ENCODE measurements at regions not wholly inside any gene's neighbourhood (a gene's known extent, or its start where the extent isn't known, plus 50 kb on each side); places are given as distances from the start of the nearest gene placed in this dataset.
"Not testable (repeated sequence)": the region's sequence is repeated elsewhere in the genome, so short reads cannot be mapped to it uniquely, and the experiment has no call there.

DNA sequence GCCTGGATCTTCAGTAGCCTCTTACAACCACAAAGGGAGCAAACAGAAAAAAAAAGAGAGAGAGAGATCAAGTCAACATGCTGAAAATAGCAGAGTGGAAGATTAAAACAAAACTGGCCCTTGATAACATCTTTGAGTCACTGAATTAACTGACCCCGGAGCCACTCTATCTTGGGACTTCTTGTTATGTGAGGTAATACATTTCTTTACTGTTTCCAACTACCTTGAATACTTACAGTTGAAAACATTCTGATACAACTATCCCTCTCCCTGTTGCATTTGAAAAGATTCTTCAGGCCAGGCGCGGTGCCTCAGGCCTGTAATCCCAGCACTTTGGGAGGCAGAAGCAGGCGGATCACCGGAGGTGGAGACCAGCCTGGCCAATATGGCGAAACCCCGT lies 208.1 kb downstream of the MEMO1 start:
- Histone ChIP-seq H3K4me1 (no peaks in the 10 kb centered on the region), H3K9me3 (no peaks in the 10 kb centered on the region), H3K36me3 (no peaks in the 10 kb centered on the region), H3K27ac (no peak overlapping the region), H3K27me3 (no peaks in the 10 kb centered on the region), H3K4me3 (no peak overlapping the region)
- intact Hi-C loops (cut with DNase I) = no loop called here
- no peak for DNase-seq (ENCODE audit: extremely low spot score in 2 of 2)
- TF ChIP-seq POLR2A (IDR thresholded peaks at IDR 0.05) (no peak), POLR2AphosphoS5 (IDR thresholded peaks at IDR 0.05; ENCODE audit: insufficient read depth in 1 of 2, low read depth in 1 of 2) (no peak)
- TF ChIP-seq, protein P1, sequence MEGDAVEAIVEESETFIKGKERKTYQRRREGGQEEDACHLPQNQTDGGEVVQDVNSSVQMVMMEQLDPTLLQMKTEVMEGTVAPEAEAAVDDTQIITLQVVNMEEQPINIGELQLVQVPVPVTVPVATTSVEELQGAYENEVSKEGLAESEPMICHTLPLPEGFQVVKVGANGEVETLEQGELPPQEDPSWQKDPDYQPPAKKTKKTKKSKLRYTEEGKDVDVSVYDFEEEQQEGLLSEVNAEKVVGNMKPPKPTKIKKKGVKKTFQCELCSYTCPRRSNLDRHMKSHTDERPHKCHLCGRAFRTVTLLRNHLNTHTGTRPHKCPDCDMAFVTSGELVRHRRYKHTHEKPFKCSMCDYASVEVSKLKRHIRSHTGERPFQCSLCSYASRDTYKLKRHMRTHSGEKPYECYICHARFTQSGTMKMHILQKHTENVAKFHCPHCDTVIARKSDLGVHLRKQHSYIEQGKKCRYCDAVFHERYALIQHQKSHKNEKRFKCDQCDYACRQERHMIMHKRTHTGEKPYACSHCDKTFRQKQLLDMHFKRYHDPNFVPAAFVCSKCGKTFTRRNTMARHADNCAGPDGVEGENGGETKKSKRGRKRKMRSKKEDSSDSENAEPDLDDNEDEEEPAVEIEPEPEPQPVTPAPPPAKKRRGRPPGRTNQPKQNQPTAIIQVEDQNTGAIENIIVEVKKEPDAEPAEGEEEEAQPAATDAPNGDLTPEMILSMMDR (IDR thresholded peaks at IDR 0.05) = no peak

DNA sequence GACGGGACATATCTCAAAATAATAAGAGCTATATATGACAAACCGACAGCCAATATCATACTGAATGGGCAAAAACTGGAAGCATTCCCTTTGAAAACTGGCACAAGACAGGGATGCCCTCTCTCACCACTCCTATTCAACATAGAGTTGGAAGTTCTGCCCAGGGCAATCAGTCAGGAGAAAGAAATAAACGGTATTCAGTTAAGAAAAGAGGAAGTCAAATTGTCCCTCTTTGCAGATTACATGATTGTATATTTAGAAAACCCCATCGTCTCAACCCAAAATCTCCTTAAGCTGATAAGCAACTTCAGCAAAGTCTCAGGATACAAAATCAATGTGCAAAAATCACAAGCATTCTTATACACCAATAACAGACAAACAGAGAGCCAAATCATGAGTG lies 211.5 kb downstream of the MEMO1 start:
- DNase-seq (ENCODE audit: extremely low spot score in 2 of 2); intact Hi-C loops (cut with DNase I): not testable (repeated sequence)

DNA sequence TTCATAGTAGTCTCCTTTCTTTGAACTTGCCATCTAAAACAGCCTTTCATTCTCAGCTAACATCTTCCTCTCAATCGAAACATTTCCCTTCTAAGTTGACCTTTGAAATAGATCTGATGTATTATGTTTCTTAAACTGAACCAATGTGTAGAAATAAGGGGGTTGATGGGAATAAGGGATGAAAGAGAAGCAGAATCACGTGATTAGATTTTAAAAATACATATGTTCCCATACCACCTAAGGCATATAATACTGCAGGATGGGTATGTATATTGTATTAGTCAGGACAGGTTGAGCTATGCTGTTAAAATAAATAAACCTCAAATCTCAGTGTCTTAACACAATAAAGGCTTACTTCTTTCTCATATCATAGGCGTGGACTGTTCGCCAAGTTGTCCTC lies 207.5 kb upstream of the SRD5A2 start:
- TF ChIP-seq, protein P1 (IDR thresholded peaks at IDR 0.05) = no peak
- TF ChIP-seq POLR2AphosphoS5 (IDR thresholded peaks at IDR 0.05; ENCODE audit: insufficient read depth in 1 of 2, low read depth in 1 of 2) = no peak
- no peak for TF ChIP-seq POLR2A (IDR thresholded peaks at IDR 0.05)
- no peak overlapping the region for H3K4me3 ChIP-seq
- H3K9me3 ChIP-seq = no peaks in the 10 kb centered on the region
- H3K4me1 ChIP-seq = no peaks in the 10 kb centered on the region
- no peak for DNase-seq (ENCODE audit: extremely low spot score in 2 of 2)
- H3K27me3 ChIP-seq = no peaks in the 10 kb centered on the region
- no peaks in the 10 kb centered on the region for H3K36me3 ChIP-seq
- intact Hi-C loops (cut with DNase I) = no loop called here
- H3K27ac ChIP-seq = no peak overlapping the region

More for the DNA sequence above, 211.5 kb downstream of the MEMO1 start:
- H3K36me3 ChIP-seq, H3K4me1 ChIP-seq, H3K9me3 ChIP-seq, H3K4me3 ChIP-seq, H3K27me3 ChIP-seq, H3K27ac ChIP-seq: not testable (repeated sequence)

DNA sequence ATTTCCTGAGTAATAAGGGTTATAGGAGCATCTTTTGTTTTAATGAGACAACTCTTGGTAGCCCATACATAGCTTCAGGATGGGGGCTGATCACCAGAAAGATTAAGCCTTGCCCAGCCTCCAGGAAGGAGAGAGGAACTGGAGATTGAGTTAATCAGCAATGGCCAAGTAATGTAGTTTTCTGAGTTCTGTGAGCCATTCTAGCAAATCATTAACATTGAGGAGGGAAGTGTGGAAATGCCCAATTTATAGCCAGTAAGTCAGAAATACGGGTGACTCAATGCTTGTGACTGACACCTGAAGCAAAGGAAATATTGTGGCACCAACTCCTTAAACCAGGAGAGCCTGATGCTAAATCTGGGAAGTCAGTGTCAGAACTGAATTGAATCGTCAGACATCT lies 205.1 kb upstream of the SRD5A2 start:
- Histone ChIP-seq H3K27me3 (no peaks in the 10 kb centered on the region), H3K9me3 (no peaks in the 10 kb centered on the region), H3K27ac (no peak overlapping the region), H3K4me3 (no peak overlapping the region), H3K4me1 (no peaks in the 10 kb centered on the region), H3K36me3 (no peaks in the 10 kb centered on the region)
- intact Hi-C loops (cut with DNase I) = no loop called here
- no peak for TF ChIP-seq POLR2AphosphoS5 (IDR thresholded peaks at IDR 0.05; ENCODE audit: insufficient read depth in 1 of 2, low read depth in 1 of 2)
- TF ChIP-seq, protein P1 (IDR thresholded peaks at IDR 0.05) = no peak
- TF ChIP-seq POLR2A (IDR thresholded peaks at IDR 0.05) = no peak
- no peak for DNase-seq (ENCODE audit: extremely low spot score in 2 of 2)

DNA sequence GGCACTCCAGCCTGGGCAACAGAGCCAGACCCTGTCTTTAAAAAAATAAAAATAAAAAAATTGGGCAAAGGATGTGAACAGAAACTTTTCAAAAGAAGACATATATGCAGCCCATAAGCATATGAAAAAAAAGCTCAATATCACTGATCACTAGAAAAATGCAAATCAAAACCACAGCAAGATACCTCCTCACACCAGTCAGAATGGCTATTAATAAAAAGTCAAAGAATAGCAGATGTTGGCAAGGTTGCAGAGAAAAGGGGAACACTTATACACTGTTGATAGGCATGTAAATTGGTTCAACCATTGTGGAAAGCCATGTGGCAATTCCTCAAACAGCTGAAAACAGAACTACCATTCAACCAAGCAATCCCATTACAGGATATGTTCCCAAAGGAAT lies 204.1 kb upstream of the SRD5A2 start:
- Histone ChIP-seq H3K4me1 (no peaks in the 10 kb centered on the region), H3K27me3 (no peaks in the 10 kb centered on the region), H3K27ac (no peak overlapping the region), H3K36me3 (no peaks in the 10 kb centered on the region), H3K9me3 (no peaks in the 10 kb centered on the region), H3K4me3 (no peak overlapping the region)
- no peak for TF ChIP-seq POLR2A (IDR thresholded peaks at IDR 0.05)
- no peak for TF ChIP-seq POLR2AphosphoS5 (IDR thresholded peaks at IDR 0.05; ENCODE audit: insufficient read depth in 1 of 2, low read depth in 1 of 2)
- TF ChIP-seq, protein P1 (IDR thresholded peaks at IDR 0.05) = no peak
- no peak for DNase-seq (ENCODE audit: extremely low spot score in 2 of 2)
- intact Hi-C loops (cut with DNase I) = no loop called here

DNA sequence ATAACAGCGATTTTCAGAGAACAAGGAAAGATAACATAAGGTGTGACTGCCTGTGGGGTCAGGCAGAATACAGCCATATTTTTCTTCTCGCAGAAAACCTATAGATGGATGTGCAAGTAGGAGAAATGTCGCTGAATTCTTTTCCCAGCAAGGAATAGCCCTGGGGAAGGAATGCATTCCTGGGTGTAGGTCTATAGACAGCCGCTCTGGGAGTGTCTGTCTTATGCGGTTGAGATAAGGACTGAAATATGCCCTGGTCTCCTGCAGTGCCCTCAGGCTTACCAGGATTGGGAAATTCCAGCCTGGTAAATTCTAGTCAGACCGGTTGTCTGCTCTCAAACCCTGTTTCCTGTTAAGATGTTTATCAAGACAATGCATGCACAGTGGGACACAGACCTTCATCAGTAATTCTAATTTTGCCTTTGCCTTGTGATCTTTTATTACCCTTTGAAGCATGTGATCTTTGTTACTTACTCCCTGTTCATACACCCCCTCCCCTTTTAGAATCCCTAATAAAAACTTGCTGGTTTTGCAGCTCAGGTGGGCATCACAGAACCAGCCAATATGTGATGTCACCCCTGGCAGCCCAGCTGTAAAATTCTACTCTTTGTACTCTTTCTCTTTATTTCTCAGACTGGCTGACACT lies 202.8 kb upstream of the SRD5A2 start:
- H3K9me3 ChIP-seq; H3K4me3 ChIP-seq; DNase-seq (ENCODE audit: extremely low spot score in 2 of 2); intact Hi-C loops (cut with DNase I); H3K27me3 ChIP-seq; H3K36me3 ChIP-seq; H3K27ac ChIP-seq; H3K4me1 ChIP-seq: not testable (repeated sequence)

Data from vagina (tissue), 2 donors.